WERI-Rb-1 (cell line): ENCODE measurements at regions not wholly inside any gene's neighbourhood (a gene's known extent, or its start where the extent isn't known, plus 50 kb on each side); places are given as distances from the start of the nearest gene placed in this dataset.

Source experiments
- DNase-seq: peaks from one replicate; pipeline ENCODE4 v3.0.0-alpha.2; 2020
- H3K27ac ChIP-seq: fragments of 250-450 bp; sonication (Bioruptor Pico); 2 replicates; pipeline ENCODE4 v1.5.1; 2020; ENCODE audit warnings: mild to moderate bottlenecking, moderate library complexity
- H3K27me3 ChIP-seq: fragments of 250-450 bp; sonication (Bioruptor Pico); 2 replicates; pipeline ENCODE4 v1.5.1; 2021; ENCODE audit warnings: mild to moderate bottlenecking, low read depth, moderate library complexity; ENCODE audit not compliant: insufficient read depth, severe bottlenecking
- H3K36me3 ChIP-seq: fragments of 250-450 bp; sonication (Bioruptor Pico); 2 replicates; pipeline ENCODE4 v1.5.1; 2020; ENCODE audit warnings: mild to moderate bottlenecking, moderate library complexity
- H3K4me3 ChIP-seq: 2 replicates; pipeline ENCODE4 v1.5.1; 2011; ENCODE audit warnings: low read depth, mild to moderate bottlenecking, control low read depth, low read length
- H3K9me3 ChIP-seq: fragments of 250-450 bp; sonication (Bioruptor Pico); 2 replicates; pipeline ENCODE4 v1.5.1; 2021; ENCODE audit warnings: mild to moderate bottlenecking, moderate library complexity; ENCODE audit not compliant: severe bottlenecking
- TF ChIP-seq, protein P1 (sequence below): IDR thresholded peaks from 2 replicates; pipeline ENCODE4 v1.5.1; 2011; ENCODE audit warnings: low read depth, mild to moderate bottlenecking, control low read depth, inconsistent platforms, low read length

DNA sequence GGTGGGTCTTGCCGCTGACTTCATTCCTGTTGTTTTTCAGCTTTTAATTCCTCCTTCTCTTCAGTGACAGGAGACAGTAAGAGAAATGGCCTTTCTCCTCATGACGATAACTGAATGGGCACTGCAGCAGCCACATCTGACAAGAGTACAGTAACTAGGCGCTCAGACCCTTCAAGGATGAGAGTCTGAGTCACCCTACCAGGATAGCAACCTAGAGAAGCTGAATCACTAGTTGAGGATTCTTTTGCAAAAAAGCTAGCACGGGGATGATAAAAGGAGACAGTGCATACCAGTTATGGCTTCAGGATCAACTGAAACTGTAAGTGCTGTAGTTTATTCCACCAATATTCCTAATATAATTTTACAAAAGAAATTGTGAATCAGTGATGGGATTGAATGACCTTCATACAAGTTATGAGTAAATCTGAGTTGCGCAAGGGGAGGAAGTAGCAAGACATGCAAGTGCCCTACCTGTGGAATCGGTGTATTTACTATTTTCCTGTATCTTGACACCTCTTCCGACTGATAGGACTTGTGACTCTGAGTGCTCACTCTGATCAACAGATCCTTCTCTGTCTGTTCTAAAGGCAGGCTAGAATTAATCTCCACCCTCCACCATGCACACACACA, 161.8 kb upstream of the GRIK2 start:
- no peak for DNase-seq
- no peak overlapping the region for H3K27ac ChIP-seq
- TF ChIP-seq, protein P1, sequence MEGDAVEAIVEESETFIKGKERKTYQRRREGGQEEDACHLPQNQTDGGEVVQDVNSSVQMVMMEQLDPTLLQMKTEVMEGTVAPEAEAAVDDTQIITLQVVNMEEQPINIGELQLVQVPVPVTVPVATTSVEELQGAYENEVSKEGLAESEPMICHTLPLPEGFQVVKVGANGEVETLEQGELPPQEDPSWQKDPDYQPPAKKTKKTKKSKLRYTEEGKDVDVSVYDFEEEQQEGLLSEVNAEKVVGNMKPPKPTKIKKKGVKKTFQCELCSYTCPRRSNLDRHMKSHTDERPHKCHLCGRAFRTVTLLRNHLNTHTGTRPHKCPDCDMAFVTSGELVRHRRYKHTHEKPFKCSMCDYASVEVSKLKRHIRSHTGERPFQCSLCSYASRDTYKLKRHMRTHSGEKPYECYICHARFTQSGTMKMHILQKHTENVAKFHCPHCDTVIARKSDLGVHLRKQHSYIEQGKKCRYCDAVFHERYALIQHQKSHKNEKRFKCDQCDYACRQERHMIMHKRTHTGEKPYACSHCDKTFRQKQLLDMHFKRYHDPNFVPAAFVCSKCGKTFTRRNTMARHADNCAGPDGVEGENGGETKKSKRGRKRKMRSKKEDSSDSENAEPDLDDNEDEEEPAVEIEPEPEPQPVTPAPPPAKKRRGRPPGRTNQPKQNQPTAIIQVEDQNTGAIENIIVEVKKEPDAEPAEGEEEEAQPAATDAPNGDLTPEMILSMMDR: no peak
- no peaks in the 10 kb centered on the region for H3K36me3 ChIP-seq
- no peaks in the 10 kb centered on the region for H3K9me3 ChIP-seq
- H3K4me3 ChIP-seq: no peak overlapping the region
- H3K27me3 ChIP-seq: no peaks in the 10 kb centered on the region

GRCh38 chr6:101232961-101233360, 160.5 kb upstream of the GRIK2 start:
- H3K9me3 ChIP-seq: no peaks in the 10 kb centered on the region
- no peak overlapping the region for H3K4me3 ChIP-seq
- DNase-seq: no peak
- TF ChIP-seq, protein P1: no peak
- no peak overlapping the region for H3K27ac ChIP-seq
- no peaks in the 10 kb centered on the region for H3K36me3 ChIP-seq
- H3K27me3 ChIP-seq: no peaks in the 10 kb centered on the region

DNA sequence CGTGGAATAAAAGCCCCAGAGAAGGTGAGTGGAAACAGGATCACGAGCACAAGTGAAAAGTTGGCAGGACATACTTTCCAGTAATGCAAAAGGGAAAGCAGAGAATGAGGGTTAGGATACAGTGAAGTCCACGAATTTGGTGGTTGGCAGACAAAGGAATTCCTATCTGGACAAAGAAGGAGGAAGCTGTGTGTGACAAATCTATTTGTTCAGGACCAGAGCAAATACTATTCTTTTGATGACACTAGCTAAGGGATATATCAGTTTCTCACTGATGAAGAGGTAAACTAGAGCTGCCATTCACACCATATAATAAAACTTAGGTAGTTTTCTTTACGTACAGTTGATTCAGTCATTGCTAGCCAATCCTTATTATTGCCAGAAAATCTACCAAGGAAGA, 156.8 kb upstream of the GRIK2 start:
- Histone ChIP-seq H3K27ac (no peak overlapping the region), H3K4me3 (no peak overlapping the region), H3K27me3 (no peaks in the 10 kb centered on the region), H3K36me3 (no peaks in the 10 kb centered on the region), H3K9me3 (no peaks in the 10 kb centered on the region)
- DNase-seq: no peak
- TF ChIP-seq, protein P1: no peak

- TF ChIP-seq, protein P1: no peak
- no peaks in the 10 kb centered on the region for H3K27me3 ChIP-seq
These were observed 152.1 kb upstream of the GRIK2 start for GRCh38 chr6:101241442-101241841.

GRCh38 chr6:101249470-101249869, 144.0 kb upstream of the GRIK2 start:
- no peak overlapping the region for H3K27ac ChIP-seq
- H3K9me3 ChIP-seq: peaks cover 5% of the 10 kb centered on the region
- TF ChIP-seq, protein P1: no peak
- H3K4me3 ChIP-seq: no peak overlapping the region
- DNase-seq: no peak
- H3K36me3 ChIP-seq: no peaks in the 10 kb centered on the region
- H3K27me3 ChIP-seq: no peaks in the 10 kb centered on the region

More at GRCh38 chr6:101241442-101241841, 152.1 kb upstream of the GRIK2 start:
- Histone ChIP-seq H3K27ac (no peak overlapping the region), H3K36me3 (no peaks in the 10 kb centered on the region), H3K4me3 (no peak overlapping the region), H3K9me3 (no peaks in the 10 kb centered on the region)
- no peak for DNase-seq

GRCh38 chr6:101257163-101257562, 136.3 kb upstream of the GRIK2 start:
- TF ChIP-seq, protein P1: no peak
- H3K9me3 ChIP-seq: no peaks in the 10 kb centered on the region
- no peaks in the 10 kb centered on the region for H3K27me3 ChIP-seq
- H3K4me3 ChIP-seq: no peak overlapping the region
- DNase-seq: no peak
- no peak overlapping the region for H3K27ac ChIP-seq
- H3K36me3 ChIP-seq: no peaks in the 10 kb centered on the region
